K562 (cell line): ENCODE measurements at regions not wholly inside any gene's neighbourhood (a gene's known extent, or its start where the extent isn't known, plus 50 kb on each side); places are given as distances from the start of the nearest gene placed in this dataset.

ENCODE experiments used
- CEBPB ChIP-seq: fragments of 450-650 bp; IDR thresholded peaks from 2 replicates; pipeline ENCODE4 v1.6.1; 2016; ENCODE audit warnings: missing genetic modification characterization, missing compliant biosample characterization
- MEF2A ChIP-seq: IDR thresholded peaks from 2 replicates; pipeline ENCODE4 v1.6.1; 2011; ENCODE audit warnings: low read depth, mild to moderate bottlenecking, low read length, moderate library complexity; ENCODE audit not compliant: control insufficient read depth
- POLR2A ChIP-seq: fragments of 450-650 bp; conservative IDR thresholded peaks from 2 replicates; pipeline ENCODE4 v1.6.1; 2016
- SMC3 ChIP-seq: conservative IDR thresholded peaks from 2 replicates; pipeline ENCODE4 v1.6.1; 2011; ENCODE audit warnings: low read depth, low read length, improper control_type of control experiment; ENCODE audit not compliant: insufficient read depth
- ZNF121 ChIP-seq: sonication (generic); formaldehyde crosslinking; conservative IDR thresholded peaks from 2 replicates; pipeline ENCODE4 v1.8.0; 2022; ENCODE audit warnings: missing genetic modification reagents
- ZSCAN29 ChIP-seq: fragments of 450-650 bp; IDR thresholded peaks from 2 replicates; pipeline ENCODE4 v1.6.1; 2017
- TF ChIP-seq, protein P1 (sequence below), 3 experiments: IDR thresholded peaks in 2 of 3; conservative IDR thresholded peaks in 1 of 3; 2 replicates each; pipeline ENCODE4 v1.5.1; 2011 to 2012; ENCODE audit warnings: low read length in 3 of 3, mild to moderate bottlenecking in 3 of 3, control low read depth in 2 of 3, improper control_type of control experiment in 1 of 3, inconsistent platforms in 1 of 3, low read depth in 1 of 3, mixed read lengths in 1 of 3, moderate library complexity in 1 of 3; ENCODE audit not compliant: insufficient read depth in 2 of 3

DNA sequence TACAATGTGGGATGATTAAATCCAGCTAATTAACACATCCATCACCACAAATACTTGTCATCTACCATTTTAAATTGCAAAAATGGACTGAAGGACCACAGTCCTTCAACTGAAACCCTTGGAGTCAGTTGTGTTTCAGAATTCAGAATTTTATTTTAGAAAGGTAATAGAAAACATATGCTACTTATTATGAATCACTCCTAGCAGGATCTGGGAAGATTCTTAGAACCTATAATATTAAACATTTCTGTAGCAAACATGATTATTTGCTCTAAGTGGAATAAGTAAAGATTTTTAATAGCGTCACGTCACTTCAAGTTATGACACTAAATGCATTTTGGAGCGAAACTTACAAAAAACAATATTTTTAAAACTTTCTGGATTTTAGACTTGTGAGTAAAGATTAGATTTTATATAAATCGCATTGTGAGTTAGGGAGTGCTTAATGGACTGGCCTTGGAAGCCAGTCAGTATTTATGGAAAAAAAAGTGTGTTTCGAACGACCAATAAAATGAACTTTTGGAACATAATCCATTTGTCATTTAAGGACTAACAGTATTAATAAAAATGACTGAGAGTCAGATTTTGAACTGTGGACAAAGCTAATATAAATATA, 71.8 kb upstream of the PHACTR2 start:
- no peak for TF ChIP-seq CEBPB
- TF ChIP-seq ZSCAN29, result no peak
- no peak for TF ChIP-seq SMC3
- TF ChIP-seq MEF2A, result no peak
- TF ChIP-seq, protein P1, sequence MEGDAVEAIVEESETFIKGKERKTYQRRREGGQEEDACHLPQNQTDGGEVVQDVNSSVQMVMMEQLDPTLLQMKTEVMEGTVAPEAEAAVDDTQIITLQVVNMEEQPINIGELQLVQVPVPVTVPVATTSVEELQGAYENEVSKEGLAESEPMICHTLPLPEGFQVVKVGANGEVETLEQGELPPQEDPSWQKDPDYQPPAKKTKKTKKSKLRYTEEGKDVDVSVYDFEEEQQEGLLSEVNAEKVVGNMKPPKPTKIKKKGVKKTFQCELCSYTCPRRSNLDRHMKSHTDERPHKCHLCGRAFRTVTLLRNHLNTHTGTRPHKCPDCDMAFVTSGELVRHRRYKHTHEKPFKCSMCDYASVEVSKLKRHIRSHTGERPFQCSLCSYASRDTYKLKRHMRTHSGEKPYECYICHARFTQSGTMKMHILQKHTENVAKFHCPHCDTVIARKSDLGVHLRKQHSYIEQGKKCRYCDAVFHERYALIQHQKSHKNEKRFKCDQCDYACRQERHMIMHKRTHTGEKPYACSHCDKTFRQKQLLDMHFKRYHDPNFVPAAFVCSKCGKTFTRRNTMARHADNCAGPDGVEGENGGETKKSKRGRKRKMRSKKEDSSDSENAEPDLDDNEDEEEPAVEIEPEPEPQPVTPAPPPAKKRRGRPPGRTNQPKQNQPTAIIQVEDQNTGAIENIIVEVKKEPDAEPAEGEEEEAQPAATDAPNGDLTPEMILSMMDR (IDR thresholded peaks at IDR 0.05 in 2 of 3, conservative IDR thresholded peaks at IDR 0.05 in 1 of 3; ENCODE audit: insufficient read depth in 2 of 3, low read depth in 1 of 3, low read length in 3 of 3), result no peak
- TF ChIP-seq POLR2A, result no peak
- TF ChIP-seq ZNF121 (CRISPR knock-in tag), result no peak
